Thyroid gland (tissue), 4 donors: ENCODE measurements at regions not wholly inside any gene's neighbourhood (a gene's known extent, or its start where the extent isn't known, plus 50 kb on each side); places are given as distances from the start of the nearest gene placed in this dataset.

Source experiments
- DNase-seq, 2 donors: peaks; one replicate each; pipeline ENCODE4 v3.0.0-alpha.2; 2019
- H3K27ac ChIP-seq, 3 donors: fragments of 200-600 bp; sonication (generic); 1 replicate in 2 of 3; 2 replicates in 1 of 3; pipeline ENCODE4 v1.5.1; 2016 to 2019; ENCODE audit warnings: mild to moderate bottlenecking in 1 of 3, moderate library complexity in 1 of 3
- H3K27me3 ChIP-seq: fragments of 200-600 bp; sonication (generic); one replicate; pipeline ENCODE4 v1.5.1; 2019
- H3K36me3 ChIP-seq, 2 donors: fragments of 200-600 bp; sonication (generic); one replicate each; pipeline ENCODE4 v1.5.1; 2016 to 2019
- H3K4me1 ChIP-seq, 2 donors: fragments of 200-600 bp; sonication (generic); one replicate each; pipeline ENCODE4 v1.5.1; 2017 to 2019
- H3K4me3 ChIP-seq, 3 donors: fragments of 200-600 bp; sonication (generic); replicated peaks in 1 of 3; 1 replicate in 2 of 3; 2 replicates in 1 of 3; pipeline ENCODE4 v1.5.1; 2016; ENCODE audit warnings: mild to moderate bottlenecking in 1 of 3
- H3K9me3 ChIP-seq: fragments of 200-600 bp; sonication (generic); one replicate; pipeline ENCODE4 v1.5.1; 2017
- POLR2A ChIP-seq, 2 donors: fragments of 450-650 bp; IDR thresholded peaks; one replicate each; pipeline ENCODE4 v1.6.1; 2017; ENCODE audit warnings: antibody characterized with exemption in 2 of 2, mild to moderate bottlenecking in 2 of 2, moderate library complexity in 1 of 2
- WGBS, 2 donors: methylation state at CpG; one replicate each; pipeline ENCODE4 v1.1.5; 2017; 5-methylcytosine and 5-hydroxymethylcytosine counted together
- intact Hi-C: fragments of 100-400 bp; cut with DNase I; formaldehyde crosslinking; loops from one replicate; pipeline ENCODE4 v1.15.1; 2023
- TF ChIP-seq, protein P1 (sequence below), 6 experiments: fragments of 200-600 bp in 3 of 6; fragments of 450-650 bp in 3 of 6; sonication (generic) in 3 of 6; IDR thresholded peaks; one replicate each; pipeline ENCODE4 v1.5.1; 2016 to 2019; ENCODE audit warnings: antibody characterized with exemption in 6 of 6, mild to moderate bottlenecking in 2 of 6, inconsistent platforms in 1 of 6, moderate library complexity in 1 of 6

DNA sequence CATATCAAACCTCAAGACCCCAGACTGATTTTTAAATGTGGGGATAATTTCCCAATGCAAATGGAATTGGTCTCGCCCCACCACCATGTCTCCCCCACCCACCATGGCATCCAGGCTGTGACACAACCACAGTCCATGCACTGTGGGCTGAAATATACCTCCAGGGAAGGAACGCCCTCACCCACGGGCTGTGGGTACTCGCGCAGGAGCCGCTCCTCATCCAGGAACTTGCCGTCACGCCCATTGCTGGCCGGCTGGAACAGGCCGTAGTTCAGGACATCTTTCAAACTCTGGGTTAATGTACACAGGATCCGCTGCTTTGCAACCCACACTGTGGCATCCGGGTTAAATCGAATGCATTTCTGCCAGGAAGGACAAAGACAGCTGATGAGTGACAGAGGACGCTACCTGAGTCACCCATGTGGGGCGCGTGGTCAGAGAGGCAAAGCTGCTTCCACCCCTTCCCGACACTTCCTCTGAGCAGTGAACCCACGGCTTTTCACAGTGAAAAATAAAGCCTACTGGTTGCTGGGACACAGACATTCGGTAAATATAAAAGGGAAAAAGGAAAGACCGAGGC is 133.6 kb downstream of the SHANK2 start:
- DNase-seq = no peak
- no peak overlapping the region for H3K4me3 ChIP-seq
- H3K36me3 ChIP-seq = no peaks in the 10 kb centered on the region
- intact Hi-C loops = loop anchor here (10.0 kb wide), 1 partner anchor 226 kb away; no protein-coding TSS in a partner anchor
- TF ChIP-seq, protein P1, sequence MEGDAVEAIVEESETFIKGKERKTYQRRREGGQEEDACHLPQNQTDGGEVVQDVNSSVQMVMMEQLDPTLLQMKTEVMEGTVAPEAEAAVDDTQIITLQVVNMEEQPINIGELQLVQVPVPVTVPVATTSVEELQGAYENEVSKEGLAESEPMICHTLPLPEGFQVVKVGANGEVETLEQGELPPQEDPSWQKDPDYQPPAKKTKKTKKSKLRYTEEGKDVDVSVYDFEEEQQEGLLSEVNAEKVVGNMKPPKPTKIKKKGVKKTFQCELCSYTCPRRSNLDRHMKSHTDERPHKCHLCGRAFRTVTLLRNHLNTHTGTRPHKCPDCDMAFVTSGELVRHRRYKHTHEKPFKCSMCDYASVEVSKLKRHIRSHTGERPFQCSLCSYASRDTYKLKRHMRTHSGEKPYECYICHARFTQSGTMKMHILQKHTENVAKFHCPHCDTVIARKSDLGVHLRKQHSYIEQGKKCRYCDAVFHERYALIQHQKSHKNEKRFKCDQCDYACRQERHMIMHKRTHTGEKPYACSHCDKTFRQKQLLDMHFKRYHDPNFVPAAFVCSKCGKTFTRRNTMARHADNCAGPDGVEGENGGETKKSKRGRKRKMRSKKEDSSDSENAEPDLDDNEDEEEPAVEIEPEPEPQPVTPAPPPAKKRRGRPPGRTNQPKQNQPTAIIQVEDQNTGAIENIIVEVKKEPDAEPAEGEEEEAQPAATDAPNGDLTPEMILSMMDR (IDR thresholded peaks at IDR 0.05) = no peak
- no peak for TF ChIP-seq POLR2A (IDR thresholded peaks at IDR 0.05)
- no peaks in the 10 kb centered on the region for H3K27me3 ChIP-seq
- H3K4me1 ChIP-seq = peaks cover 20 to 25% of the 10 kb centered on the region in 2 donors
- H3K9me3 ChIP-seq = no peaks in the 10 kb centered on the region
- peak overlapping the region in 1 of 3 donors; percentile 85 for H3K27ac ChIP-seq
- WGBS, 2 donors = 88 to 93% methylated on average over 20 of the region's 20 CpGs

DNA sequence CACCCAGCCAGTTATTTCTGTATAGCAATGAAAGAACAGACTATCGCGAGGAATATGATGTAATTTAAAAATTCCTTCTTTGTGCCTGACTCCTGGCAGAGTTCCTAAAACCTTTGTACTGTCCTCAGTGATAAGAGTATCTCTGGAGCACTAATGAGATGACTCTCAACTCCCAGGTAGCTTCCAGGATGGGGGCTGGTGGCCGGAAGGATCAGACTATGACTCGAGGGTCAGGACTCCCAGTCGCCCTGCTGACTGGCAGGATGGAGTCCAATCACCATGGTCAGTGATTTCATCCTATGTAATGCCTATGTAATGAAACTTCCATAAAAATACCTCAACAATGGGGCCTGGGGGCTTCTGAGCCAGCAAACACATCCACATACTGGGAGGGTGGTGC is 135.1 kb downstream of the SHANK2 start:
- Histone ChIP-seq H3K9me3 (no peaks in the 10 kb centered on the region), H3K27me3 (no peaks in the 10 kb centered on the region), H3K36me3 (no peaks in the 10 kb centered on the region), H3K27ac (no peak overlapping the region), H3K4me1 (peaks cover 35 to 39% of the 10 kb centered on the region in 2 donors), H3K4me3 (no peak overlapping the region)
- TF ChIP-seq POLR2A (IDR thresholded peaks at IDR 0.05) = no peak
- TF ChIP-seq, protein P1 (IDR thresholded peaks at IDR 0.05) = no peak
- no peak for DNase-seq
- 88 to 89% methylated on average over 5 of the region's 5 CpGs for WGBS, 2 donors
- intact Hi-C loops = loop anchor here (10.0 kb wide), 1 partner anchor 227 kb away; no protein-coding TSS in a partner anchor

DNA sequence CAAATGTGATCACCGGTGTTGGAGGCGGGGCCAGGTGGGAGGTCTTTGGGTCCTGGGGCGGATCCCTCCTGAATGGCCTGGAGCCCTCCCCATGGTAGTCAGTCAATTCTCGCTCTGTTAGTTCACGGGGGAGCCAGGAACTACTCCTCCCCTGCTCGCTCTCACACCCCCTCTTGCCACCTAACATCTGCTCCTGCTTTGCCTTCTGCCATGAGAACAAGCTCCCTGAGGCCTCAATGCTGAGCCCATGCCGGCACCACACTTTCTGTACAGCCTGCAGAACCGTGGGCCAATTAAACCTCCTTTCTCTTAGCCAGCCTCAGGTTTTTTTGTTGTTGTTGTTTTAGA is 135.7 kb downstream of the SHANK2 start:
- Histone ChIP-seq H3K4me1 (peaks cover 38 to 42% of the 10 kb centered on the region in 2 donors), H3K4me3 (no peak overlapping the region), H3K36me3 (no peaks in the 10 kb centered on the region), H3K9me3 (no peaks in the 10 kb centered on the region), H3K27ac (no peak overlapping the region), H3K27me3 (no peaks in the 10 kb centered on the region)
- DNase-seq = no peak
- intact Hi-C loops = loop anchor here (10.0 kb wide), 1 partner anchor 228 kb away; no protein-coding TSS in a partner anchor
- whole genome bisulfite sequencing, 2 donors = 85 to 88% methylated on average over 8 of the region's 8 CpGs
- TF ChIP-seq, protein P1 (IDR thresholded peaks at IDR 0.05) = no peak
- no peak for TF ChIP-seq POLR2A (IDR thresholded peaks at IDR 0.05)

DNA sequence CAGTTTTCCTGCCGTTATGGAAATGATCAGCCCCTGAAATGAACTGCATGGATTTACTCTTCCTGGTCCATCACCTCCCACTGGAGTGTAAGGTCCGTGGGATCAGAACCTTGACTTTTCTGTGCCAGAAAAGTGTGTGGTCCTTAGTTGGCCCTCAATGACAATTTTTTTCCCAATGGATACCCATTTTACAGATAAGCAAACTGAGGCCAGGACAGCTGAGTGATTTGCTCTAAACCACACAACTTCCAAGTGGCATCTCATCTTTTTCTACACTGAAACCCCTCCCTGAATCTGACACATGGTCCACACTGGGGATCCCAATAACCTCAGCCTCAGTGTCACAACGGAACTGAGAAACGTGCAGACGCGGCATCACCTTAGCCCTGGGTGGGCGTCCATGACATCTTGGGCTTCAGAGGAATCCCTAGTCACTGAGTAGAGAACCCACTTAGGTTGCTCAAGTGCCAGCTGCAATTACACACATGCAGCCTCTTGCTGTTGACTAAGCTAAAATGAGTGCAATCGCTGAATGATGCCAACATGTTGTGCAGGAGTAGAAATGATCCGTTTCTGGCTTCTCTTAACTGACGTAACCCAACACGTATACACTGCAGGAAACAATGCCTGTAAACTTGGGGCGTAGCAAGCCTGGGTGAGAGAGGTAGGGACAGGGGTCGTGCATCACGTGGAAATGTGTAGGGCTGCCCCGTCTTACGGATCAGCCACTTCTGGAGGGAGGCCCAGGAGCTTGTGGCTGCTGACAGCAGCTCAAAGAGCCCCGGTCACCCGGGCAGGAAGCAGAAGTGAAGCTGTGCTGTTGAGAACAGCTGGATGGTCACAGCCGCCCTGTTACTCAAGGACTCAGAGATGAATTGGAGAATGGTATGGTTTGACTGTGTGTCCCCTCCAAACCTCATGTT is 136.3 kb downstream of the SHANK2 start:
- no peaks in the 10 kb centered on the region for H3K27me3 ChIP-seq

More for the DNA sequence above, 136.3 kb downstream of the SHANK2 start:
- DNase-seq = no peak
- no peaks in the 10 kb centered on the region for H3K36me3 ChIP-seq
- WGBS, 2 donors = 73 to 84% methylated on average over 16 to 19 of the region's 19 CpGs
- intact Hi-C loops = loop anchor here (10.0 kb wide), 1 partner anchor 229 kb away; no protein-coding TSS in a partner anchor
- no peak overlapping the region for H3K4me3 ChIP-seq
- no peak for TF ChIP-seq POLR2A (IDR thresholded peaks at IDR 0.05)
- TF ChIP-seq, protein P1 (IDR thresholded peaks at IDR 0.05) = no peak
- peaks cover 35 to 41% of the 10 kb centered on the region in 2 donors for H3K4me1 ChIP-seq
- no peak overlapping the region for H3K27ac ChIP-seq
- no peaks in the 10 kb centered on the region for H3K9me3 ChIP-seq
